ENCODE measurements at regions not wholly inside any gene's neighbourhood (a gene's known extent, or its start where the extent isn't known, plus 50 kb on each side); places are given as distances from the start of the nearest gene placed in this dataset.
A peak's percentile ranks its signal among the peaks of the same experiment; 100 is the strongest.
"Not testable (repeated sequence)": the region's sequence is repeated elsewhere in the genome, so short reads cannot be mapped to it uniquely, and the experiment has no call there.

- no peak for DNase-seq
Observed at GRCh38 chr2:149773006-149773405, 185.4 kb upstream of the MMADHC start.

GRCh38 chr2:149768320-149768799 is 180.8 kb upstream of the MMADHC start:
- DNase-seq, result no peak

GRCh38 chr2:149767516-149767974 is 180.0 kb upstream of the MMADHC start:
- no peak for DNase-seq

- no peak for DNase-seq
Observed at GRCh38 chr2:149766339-149766738, 178.8 kb upstream of the MMADHC start.

GRCh38 chr2:149765636-149766035 is 178.1 kb upstream of the MMADHC start:
- no peak for DNase-seq

GRCh38 chr2:149765003-149765402 is 177.4 kb upstream of the MMADHC start:
- no peak for DNase-seq

GRCh38 chr2:149763358-149763757 is 175.8 kb upstream of the MMADHC start:
- no peak for DNase-seq

- no peak for DNase-seq
Observed at GRCh38 chr2:149761611-149762010, 174.0 kb upstream of the MMADHC start.

GRCh38 chr2:149759382-149759781 is 171.8 kb upstream of the MMADHC start:
- DNase-seq, result not testable (repeated sequence)

GRCh38 chr2:149754722-149755121 is 167.1 kb upstream of the MMADHC start:
- DNase-seq, result not testable (repeated sequence)

- no peak for DNase-seq
Observed at GRCh38 chr2:149747456-149747855, 159.9 kb upstream of the MMADHC start.

- DNase-seq, result no peak
Observed at GRCh38 chr2:149745396-149746230, 158.0 kb upstream of the MMADHC start.

GRCh38 chr2:149744865-149745264 is 157.3 kb upstream of the MMADHC start:
- no peak for DNase-seq

GRCh38 chr2:149743842-149744448 is 156.4 kb upstream of the MMADHC start:
- DNase-seq, result no peak

- peak; percentile 11 for DNase-seq
Observed at GRCh38 chr2:149741646-149742045, 154.1 kb upstream of the MMADHC start.

- no peak for DNase-seq
Observed at GRCh38 chr2:149740490-149740889, 152.9 kb upstream of the MMADHC start.

GRCh38 chr2:149739883-149740265 is 152.3 kb upstream of the MMADHC start:
- no peak for DNase-seq

GRCh38 chr2:149739171-149739882 is 151.8 kb upstream of the MMADHC start:
- DNase-seq, result no peak

- no peak for DNase-seq
Observed at GRCh38 chr2:149738767-149739166, 151.2 kb upstream of the MMADHC start.

- DNase-seq, result no peak
Observed at GRCh38 chr2:149737896-149738295, 150.3 kb upstream of the MMADHC start.

- no peak for DNase-seq
Observed at GRCh38 chr2:149735237-149735958, 147.8 kb upstream of the MMADHC start.

GRCh38 chr2:149733936-149734685 is 146.5 kb upstream of the MMADHC start:
- no peak for DNase-seq

Measured in T1000 (cell line).